Endodermal cell (in vitro differentiated cells): ENCODE measurements at regions not wholly inside any gene's neighbourhood (a gene's known extent, or its start where the extent isn't known, plus 50 kb on each side); places are given as distances from the start of the nearest gene placed in this dataset.

ENCODE experiments used
- DNase-seq: peaks from one replicate; pipeline ENCODE4 v3.0.0-alpha.2; 2017
- H3K27ac ChIP-seq: 2 replicates; pipeline ENCODE4 v1.5.1; 2013; ENCODE audit warnings: mild to moderate bottlenecking, low read depth, low read length, moderate library complexity
- H3K27me3 ChIP-seq: 2 replicates; pipeline ENCODE4 v1.6.1; 2013; ENCODE audit warnings: mild to moderate bottlenecking, low read length, moderate library complexity; ENCODE audit not compliant: insufficient read depth, control insufficient read depth, poor library complexity, severe bottlenecking
- H3K36me3 ChIP-seq: 2 replicates; pipeline ENCODE4 v1.7.0; 2013; ENCODE audit warnings: mild to moderate bottlenecking, low read length, moderate library complexity; ENCODE audit not compliant: control insufficient read depth, insufficient read depth
- H3K4me1 ChIP-seq: one replicate; pipeline ENCODE4 v1.7.0; 2013; ENCODE audit warnings: low read length; ENCODE audit not compliant: control insufficient read depth, insufficient read depth
- H3K4me3 ChIP-seq: 2 replicates; pipeline ENCODE4 v1.5.1; 2013; ENCODE audit warnings: mild to moderate bottlenecking, low read length, moderate library complexity
- H3K9ac ChIP-seq: 2 replicates; pipeline ENCODE4 v1.6.1; 2013; ENCODE audit warnings: mild to moderate bottlenecking, low read length, moderate library complexity; ENCODE audit not compliant: poor library complexity, severe bottlenecking; ENCODE audit errors: extremely low read depth
- H3K9me3 ChIP-seq: 2 replicates; pipeline ENCODE4 v1.6.1; 2013; ENCODE audit warnings: mild to moderate bottlenecking, low read length, moderate library complexity; ENCODE audit not compliant: control insufficient read depth
- H3K27ac Mint-ChIP-seq: 2 replicates; pipeline ENCODE4 v1.8.0; 2020; ENCODE audit warnings: mixed read lengths
- H3K27me3 Mint-ChIP-seq: 2 replicates; pipeline ENCODE4 v1.8.0; 2021; ENCODE audit warnings: mild to moderate bottlenecking, mixed read lengths; ENCODE audit not compliant: insufficient read depth
- H3K36me3 Mint-ChIP-seq: 2 replicates; pipeline ENCODE4 v1.8.0; 2020; ENCODE audit warnings: low read depth, mixed read lengths
- H3K4me1 Mint-ChIP-seq: 2 replicates; pipeline ENCODE4 v1.8.0; 2020; ENCODE audit warnings: mixed read lengths
- H3K4me3 Mint-ChIP-seq: 2 replicates; pipeline ENCODE4 v1.8.0; 2020; ENCODE audit warnings: mild to moderate bottlenecking, moderate library complexity, mixed read lengths
- H3K9me3 Mint-ChIP-seq: 2 replicates; pipeline ENCODE4 v1.8.0; 2020; ENCODE audit warnings: mild to moderate bottlenecking, mixed read lengths
- WGBS, 2 experiments: methylation state at CpG; one replicate each; pipeline versions ENCODE4 v1.1.5 to v1.1.7; 2013; ENCODE audit warnings: missing lambda C conversion rate in 2 of 2, mixed read lengths in 1 of 2; ENCODE audit not compliant: insufficient coverage in 1 of 2, insufficient read length in 1 of 2; 5-methylcytosine and 5-hydroxymethylcytosine counted together
- TF ChIP-seq, protein P1 (sequence below): fragments of 200-600 bp; sonication (generic); conservative IDR thresholded peaks from 2 replicates; pipeline ENCODE4 v1.5.0; 2021; ENCODE audit warnings: antibody characterized with exemption, mild to moderate bottlenecking

DNA sequence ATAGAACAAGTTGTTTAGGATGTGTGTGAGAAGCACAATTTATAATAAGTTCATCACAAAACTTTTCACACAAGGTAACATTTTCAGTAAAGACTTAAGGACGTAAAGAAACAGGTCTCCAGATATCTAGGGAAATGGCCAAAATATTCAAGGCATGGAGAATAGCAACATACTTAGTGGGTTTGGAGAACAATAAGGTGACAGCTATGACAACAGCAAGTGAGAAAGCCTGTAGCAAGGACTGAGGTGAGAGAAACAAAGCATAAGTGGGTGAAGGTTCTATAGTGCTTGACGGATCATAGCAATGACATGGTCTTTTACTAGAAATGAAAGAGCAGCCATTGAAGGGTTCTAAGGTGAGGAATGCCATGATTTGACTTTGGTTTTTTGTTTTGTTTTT is 1337.3 kb downstream of the PCDH18 start:
- Mint-ChIP-seq H3K27me3 (no peaks in the 10 kb centered on the region), H3K27ac (no peak overlapping the region), H3K4me3 (no peak overlapping the region), H3K9me3 (peaks cover 2% of the 10 kb centered on the region), H3K36me3 (no peaks in the 10 kb centered on the region), H3K4me1 (peaks cover 5% of the 10 kb centered on the region)
- Histone ChIP-seq H3K4me1 (no peaks in the 10 kb centered on the region), H3K4me3 (no peak overlapping the region), H3K27ac (no peak overlapping the region), H3K9ac (no peak overlapping the region), H3K27me3 (no peaks in the 10 kb centered on the region), H3K9me3 (no peaks in the 10 kb centered on the region), H3K36me3 (no peaks in the 10 kb centered on the region)
- TF ChIP-seq, protein P1, sequence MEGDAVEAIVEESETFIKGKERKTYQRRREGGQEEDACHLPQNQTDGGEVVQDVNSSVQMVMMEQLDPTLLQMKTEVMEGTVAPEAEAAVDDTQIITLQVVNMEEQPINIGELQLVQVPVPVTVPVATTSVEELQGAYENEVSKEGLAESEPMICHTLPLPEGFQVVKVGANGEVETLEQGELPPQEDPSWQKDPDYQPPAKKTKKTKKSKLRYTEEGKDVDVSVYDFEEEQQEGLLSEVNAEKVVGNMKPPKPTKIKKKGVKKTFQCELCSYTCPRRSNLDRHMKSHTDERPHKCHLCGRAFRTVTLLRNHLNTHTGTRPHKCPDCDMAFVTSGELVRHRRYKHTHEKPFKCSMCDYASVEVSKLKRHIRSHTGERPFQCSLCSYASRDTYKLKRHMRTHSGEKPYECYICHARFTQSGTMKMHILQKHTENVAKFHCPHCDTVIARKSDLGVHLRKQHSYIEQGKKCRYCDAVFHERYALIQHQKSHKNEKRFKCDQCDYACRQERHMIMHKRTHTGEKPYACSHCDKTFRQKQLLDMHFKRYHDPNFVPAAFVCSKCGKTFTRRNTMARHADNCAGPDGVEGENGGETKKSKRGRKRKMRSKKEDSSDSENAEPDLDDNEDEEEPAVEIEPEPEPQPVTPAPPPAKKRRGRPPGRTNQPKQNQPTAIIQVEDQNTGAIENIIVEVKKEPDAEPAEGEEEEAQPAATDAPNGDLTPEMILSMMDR = no peak
- DNase-seq = no peak
- 80 to 84% methylated on average over 2 of the region's 2 CpGs for WGBS, 2 experiments

DNA sequence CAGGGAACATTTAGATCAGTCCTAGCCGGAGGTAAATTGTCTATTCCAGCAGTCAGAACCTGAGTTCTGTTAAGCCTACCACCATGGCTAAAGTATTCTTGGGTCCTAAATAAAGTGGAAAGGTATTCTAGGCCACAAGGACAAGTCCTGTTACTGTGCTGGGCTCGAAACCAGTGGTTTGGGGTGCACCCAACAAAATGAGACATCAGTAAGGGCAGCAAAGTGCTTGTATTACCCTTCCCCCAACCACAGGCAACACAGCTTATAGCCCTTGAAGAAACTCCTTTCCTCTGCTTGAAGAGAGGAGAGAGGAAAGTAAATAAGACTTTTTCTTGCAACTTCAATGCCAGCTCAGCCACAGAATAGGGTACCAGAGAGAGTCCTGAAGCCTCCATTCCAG is 1345.6 kb downstream of the PCDH18 start:
- no peaks in the 10 kb centered on the region for H3K27me3 ChIP-seq
- Mint-ChIP-seq H3K27me3 (no peaks in the 10 kb centered on the region), H3K4me1 (no peaks in the 10 kb centered on the region), H3K9me3 (peaks cover 4% of the 10 kb centered on the region), H3K27ac (no peak overlapping the region), H3K4me3 (no peak overlapping the region), H3K36me3 (no peaks in the 10 kb centered on the region)
- WGBS, 2 experiments = 93 to 100% methylated on average over 2 of the region's 2 CpGs
- H3K36me3 ChIP-seq = no peaks in the 10 kb centered on the region
- no peak overlapping the region for H3K27ac ChIP-seq
- H3K4me1 ChIP-seq = no peaks in the 10 kb centered on the region
- no peak overlapping the region for H3K9ac ChIP-seq
- H3K4me3 ChIP-seq = no peak overlapping the region
- H3K9me3 ChIP-seq = no peaks in the 10 kb centered on the region
- DNase-seq = no peak
- TF ChIP-seq, protein P1 = no peak

DNA sequence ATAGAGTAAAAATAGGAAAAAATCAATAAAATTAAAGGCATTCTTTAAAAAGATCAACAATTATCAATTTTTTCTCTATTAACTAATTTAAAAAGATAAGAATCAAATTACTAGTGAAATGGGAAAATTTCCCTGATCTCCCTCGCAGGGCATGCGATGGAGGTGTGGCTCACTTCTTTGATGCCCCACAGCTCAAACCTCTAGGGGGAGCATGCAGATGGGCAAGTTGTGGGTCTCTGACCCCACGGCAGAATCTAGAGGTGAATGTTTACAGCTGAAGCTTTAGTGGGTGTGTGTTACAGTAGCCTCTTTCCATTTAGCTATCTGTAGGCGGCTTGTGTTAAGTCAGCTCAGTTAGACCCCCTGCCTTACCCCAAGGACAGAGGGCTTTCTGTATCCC is 1348.8 kb downstream of the PCDH18 start:
- Histone ChIP-seq H3K36me3 (no peaks in the 10 kb centered on the region), H3K9ac (no peak overlapping the region), H3K27ac (no peak overlapping the region), H3K9me3 (no peaks in the 10 kb centered on the region), H3K27me3 (no peaks in the 10 kb centered on the region), H3K4me1 (no peaks in the 10 kb centered on the region), H3K4me3 (no peak overlapping the region)
- peak; percentile 66 for DNase-seq
- no peaks in the 10 kb centered on the region for H3K36me3 Mint-ChIP-seq
- H3K27ac Mint-ChIP-seq = no peak overlapping the region
- H3K4me1 Mint-ChIP-seq = no peaks in the 10 kb centered on the region
- TF ChIP-seq, protein P1 = peak; percentile 63
- peaks cover 4% of the 10 kb centered on the region for H3K9me3 Mint-ChIP-seq
- H3K4me3 Mint-ChIP-seq = no peak overlapping the region
- H3K27me3 Mint-ChIP-seq = no peaks in the 10 kb centered on the region
- 95% methylated on average over 4 of the region's 4 CpGs; no CpG with 5 or more reads in 1 of the 2 experiments for WGBS, 2 experiments
